HCT116 (cell line): ENCODE measurements at regions not wholly inside any gene's neighbourhood (a gene's known extent, or its start where the extent isn't known, plus 50 kb on each side); places are given as distances from the start of the nearest gene placed in this dataset.

Source experiments
- ATAC-seq: fragments of 200-7000 bp; cut with Tn5 transposase; 2 replicates; pipeline ENCODE4 v1.9.1; 2020; ENCODE audit warnings: mild to moderate bottlenecking, moderate library complexity
- BruUV-seq: library from RNA; stranded (reverse); fragments of 400-500 nt; replicated peaks from 2 replicates; lab custom pipeline; 2021; lab: Mats Ljungman, UMichigan
- CTCF ChIA-PET: fragments of 300-600 bp; sonication (Branson Sonifier 250); formaldehyde crosslinking; loops from one replicate; lab custom pipeline; 2021; ENCODE audit warnings: antibody characterized with exemption; lab: Charles Lee
- POLR2A ChIA-PET: fragments of 300-600, 350-600 bp; sonication (Branson Sonifier 250); formaldehyde crosslinking; loops from one replicate; lab custom pipeline; 2021; ENCODE audit warnings: antibody characterized with exemption; lab: Charles Lee
- RAD21 ChIA-PET, 2 experiments: fragments of 300-600 bp; sonication (Branson Sonifier 250); formaldehyde crosslinking; loops; one replicate each; lab custom pipeline; 2023; ENCODE audit warnings: low total read pairs in 2 of 2; ENCODE audit not compliant: uncharacterized antibody in 2 of 2, unreplicated experiment in 2 of 2, low non-redundant PET in 1 of 2; lab: Charles Lee
- DNase-seq: peaks from one replicate; pipeline ENCODE4 v3.0.0-alpha.2; 2010; ENCODE audit warnings: low read depth, low spot score
- H2AFZ ChIP-seq: fragments of 200-600 bp; shearing (Covaris generic), sonication (generic); 2 replicates; pipeline ENCODE4 v1.6.1; 2017; ENCODE audit warnings: low read depth, mixed run types, mixed read lengths, antibody characterized with exemption, low read length; ENCODE audit not compliant: poor library complexity, severe bottlenecking
- H3K27ac ChIP-seq: 2 replicates; pipeline ENCODE4 v1.5.1; 2012; ENCODE audit warnings: low read depth, low read length
- H3K27me3 ChIP-seq: fragments of 200-600 bp; sonication (generic); 2 replicates; pipeline ENCODE4 v1.6.1; 2016; ENCODE audit warnings: mixed run types, low read length, mixed read lengths; ENCODE audit not compliant: insufficient read depth
- H3K36me3 ChIP-seq, 2 experiments: fragments of 200-500 bp in 1 of 2; fragments of 200-600 bp in 1 of 2; sonication (Bioruptor generic) in 1 of 2; sonication (generic) in 1 of 2; 2 replicates each; pipeline versions ENCODE4 v1.5.1 to v1.6.1; 2014 to 2016; ENCODE audit warnings: low read length in 2 of 2, inconsistent platforms in 1 of 2, mixed read lengths in 1 of 2, mixed run types in 1 of 2; ENCODE audit not compliant: insufficient read depth in 2 of 2, control insufficient read depth in 1 of 2
- H3K4me1 ChIP-seq, 2 experiments: fragments of 200-600 bp in 1 of 2; sonication (generic) in 1 of 2; 2 replicates each; pipeline versions ENCODE4 v1.5.1 to v1.6.1; 2012 to 2017; ENCODE audit warnings: low read length in 2 of 2, inconsistent platforms in 1 of 2, mild to moderate bottlenecking in 1 of 2, mixed read lengths in 1 of 2, mixed run types in 1 of 2, moderate library complexity in 1 of 2; ENCODE audit not compliant: insufficient read depth in 2 of 2, control insufficient read depth in 1 of 2
- H3K4me2 ChIP-seq: fragments of 200-600 bp; sonication (generic); 2 replicates; pipeline ENCODE4 v1.6.1; 2017; ENCODE audit warnings: mixed run types, low read length, mixed read lengths
- H3K4me3 ChIP-seq, 2 experiments: fragments of 200-600 bp in 1 of 2; sonication (generic) in 1 of 2; replicated peaks in 1 of 2; 2 replicates each; pipeline ENCODE4 v1.5.1; 2011 to 2016; ENCODE audit warnings: low read length in 2 of 2, control low read depth in 1 of 2, low read depth in 1 of 2, mild to moderate bottlenecking in 1 of 2, mixed read lengths in 1 of 2, mixed run types in 1 of 2
- H3K79me2 ChIP-seq: fragments of 200-600 bp; sonication (generic); 2 replicates; pipeline ENCODE4 v1.6.1; 2017; ENCODE audit warnings: mild to moderate bottlenecking, mixed run types, low read length, moderate library complexity, mixed read lengths; ENCODE audit not compliant: insufficient read depth
- H3K9ac ChIP-seq: fragments of 200-600 bp; sonication (generic); 2 replicates; pipeline ENCODE4 v1.6.1; 2016; ENCODE audit warnings: low read length, mixed read lengths
- H3K9me2 ChIP-seq: fragments of 200-600 bp; sonication (generic), shearing (Covaris generic); 2 replicates; pipeline ENCODE4 v1.6.1; 2017; ENCODE audit warnings: mixed run types, mild to moderate bottlenecking, moderate library complexity; ENCODE audit not compliant: insufficient read depth
- H3K9me3 ChIP-seq, 2 experiments: fragments of 200-500 bp in 1 of 2; fragments of 200-600 bp in 1 of 2; sonication (Bioruptor generic) in 1 of 2; sonication (generic) in 1 of 2; 2 replicates each; pipeline ENCODE4 v1.6.1; 2014 to 2017; ENCODE audit warnings: low read length in 2 of 2, mixed read lengths in 2 of 2, inconsistent platforms in 1 of 2, low read depth in 1 of 2, mild to moderate bottlenecking in 1 of 2, mixed run types in 1 of 2, moderate library complexity in 1 of 2; ENCODE audit not compliant: control insufficient read depth in 1 of 2, insufficient read depth in 1 of 2
- H4K20me1 ChIP-seq: fragments of 200-600 bp; sonication (generic), shearing (Covaris generic); 2 replicates; pipeline ENCODE4 v1.6.1; 2017; ENCODE audit warnings: mixed run types, mild to moderate bottlenecking, moderate library complexity; ENCODE audit not compliant: insufficient read depth
- FOSL1 ChIP-seq: IDR thresholded peaks from 2 replicates; pipeline ENCODE4 v1.6.1; 2012; ENCODE audit warnings: low read depth
- POLR2AphosphoS5 ChIP-seq: IDR thresholded peaks from 2 replicates; pipeline ENCODE4 v1.6.1; 2011; ENCODE audit warnings: mild to moderate bottlenecking, low read depth, low read length, moderate library complexity
- SIN3A ChIP-seq: IDR thresholded peaks from 2 replicates; pipeline ENCODE4 v1.6.1; 2012; ENCODE audit warnings: low read depth
- YY1 ChIP-seq: IDR thresholded peaks from 2 replicates; pipeline ENCODE4 v1.6.1; 2011; ENCODE audit warnings: low read length, low read depth, moderate library complexity, mild to moderate bottlenecking; ENCODE audit not compliant: insufficient replicate concordance; ENCODE audit errors: extremely low read depth
- ZNF274 ChIP-seq: fragments of 200-500 bp; sonication (Bioruptor generic); IDR thresholded peaks from 2 replicates; pipeline ENCODE4 v1.6.1; 2014; ENCODE audit warnings: mild to moderate bottlenecking, low read depth, low read length, inconsistent platforms
- intact Hi-C: fragments of 100-400 bp; cut with micrococcal nuclease; formaldehyde crosslinking; loops from 2 replicates; pipeline ENCODE4 v1.10.0; 2022

DNA sequence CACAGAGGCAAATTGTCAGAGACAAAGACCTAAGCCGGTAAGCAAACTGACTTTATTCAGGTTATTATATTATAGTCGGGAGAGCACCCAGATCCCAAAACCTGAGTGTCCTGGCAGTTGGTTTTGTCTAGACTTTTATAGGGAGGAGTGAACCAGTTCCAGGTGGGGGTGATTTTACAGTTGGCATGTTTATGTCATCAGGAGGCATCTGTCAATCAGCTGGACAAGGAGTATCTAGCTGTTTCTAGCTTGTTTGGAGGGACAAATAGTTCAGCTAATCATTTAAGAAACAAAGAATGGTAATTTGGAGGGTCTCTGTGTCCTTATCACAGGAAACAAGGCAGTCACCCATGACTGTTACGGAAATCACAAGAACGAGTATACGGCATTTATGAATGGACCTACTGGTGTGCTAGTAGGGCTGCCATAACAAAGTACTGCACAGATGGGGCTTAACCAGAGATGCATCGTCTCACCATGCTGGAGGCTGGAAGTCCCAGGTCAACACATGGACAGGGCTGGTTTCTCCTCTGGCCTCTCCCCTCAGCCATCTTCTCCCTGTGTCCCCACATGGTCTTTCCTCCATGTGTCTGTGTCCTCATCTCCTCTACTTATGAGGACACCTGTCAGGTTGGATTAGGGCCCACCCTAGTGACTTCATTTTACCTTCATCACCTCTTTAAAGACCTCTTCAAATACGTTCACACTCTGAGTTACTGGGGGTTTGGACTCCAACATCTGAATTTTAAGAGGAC lies 122.7 kb downstream of the LY86 start:
- H3K4me3 ChIP-seq, result no peak overlapping the region
- no peaks in the 10 kb centered on the region for H4K20me1 ChIP-seq
- intact Hi-C loops, result no loop called here
- no peak overlapping the region for H3K9ac ChIP-seq
- no peak overlapping the region for H2AFZ ChIP-seq
- TF ChIP-seq SIN3A (no peak), FOSL1 (no peak), YY1 (no peak), POLR2AphosphoS5 (no peak)
- peaks cover 7 to 25% of the 10 kb centered on the region in 2 experiments for H3K4me1 ChIP-seq
- no peaks in the 10 kb centered on the region for H3K27me3 ChIP-seq
- H3K79me2 ChIP-seq, result no peaks in the 10 kb centered on the region
- POLR2A ChIA-PET, result no interaction called here
- no TSS peak for BruUV-seq
- ATAC-seq, result no peak
- H3K4me2 ChIP-seq, result no peak overlapping the region
- no peaks in the 10 kb centered on the region for H3K9me2 ChIP-seq
- no peak for DNase-seq
- no peaks in the 10 kb centered on the region for H3K36me3 ChIP-seq
- CTCF ChIA-PET, result interaction anchor here (1.8 kb wide), 1 partner anchor 15 kb away, joined by 4 read pairs; no protein-coding TSS in a partner anchor
- H3K27ac ChIP-seq, result no peak overlapping the region
- RAD21 ChIA-PET, result no interaction called here
- H3K9me3 ChIP-seq, result no peaks in the 10 kb centered on the region

DNA sequence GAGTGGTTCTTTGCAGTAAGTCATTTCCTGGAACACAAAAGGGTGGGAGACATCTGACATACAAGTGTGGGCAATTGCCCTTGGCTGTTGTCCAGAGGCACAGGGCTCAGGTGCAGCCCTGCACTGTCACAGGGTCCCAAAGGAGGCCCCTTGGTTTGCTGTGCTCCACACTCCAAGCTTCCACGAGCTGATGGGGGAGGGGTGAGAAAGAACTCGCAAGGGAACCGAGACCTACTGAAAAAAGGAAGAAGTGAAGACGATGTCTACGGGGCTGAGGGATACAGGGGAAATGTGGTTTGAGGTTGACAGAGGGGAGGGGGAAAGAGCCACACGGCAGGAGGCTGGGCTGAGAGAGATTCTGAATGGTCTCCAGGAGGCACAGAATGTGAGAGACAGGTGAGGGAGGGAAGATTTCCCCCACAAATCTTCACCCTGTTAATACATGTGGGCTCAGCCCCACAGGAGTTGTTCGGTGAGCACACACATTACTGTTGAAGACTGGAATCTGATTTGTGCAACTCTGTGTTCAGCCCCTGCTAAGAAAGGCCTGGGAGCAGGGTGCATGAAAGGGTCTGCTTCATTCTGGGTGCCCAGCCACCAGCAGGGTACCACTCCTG lies 123.4 kb downstream of the LY86 start:
- no peaks in the 10 kb centered on the region for H4K20me1 ChIP-seq
- no peak for TF ChIP-seq SIN3A
- TF ChIP-seq ZNF274, result no peak
- H3K36me3 ChIP-seq, result no peaks in the 10 kb centered on the region
- no peaks in the 10 kb centered on the region for H3K9me3 ChIP-seq
- ATAC-seq (no peak), DNase-seq (no peak)
- H2AFZ ChIP-seq, result peak overlapping the region; percentile 88
- H3K79me2 ChIP-seq, result no peaks in the 10 kb centered on the region
- H3K9me2 ChIP-seq, result no peaks in the 10 kb centered on the region
- CTCF ChIA-PET, result no interaction called here
- H3K27me3 ChIP-seq, result no peaks in the 10 kb centered on the region
- H3K4me2 ChIP-seq, result peak overlapping the region; percentile 52
- peaks cover 7 to 25% of the 10 kb centered on the region in 2 experiments for H3K4me1 ChIP-seq
- no peak overlapping the region for H3K4me3 ChIP-seq
- H3K27ac ChIP-seq, result no peak overlapping the region
- RAD21 ChIA-PET, result no interaction called here
- intact Hi-C loops, result no loop called here
- BruUV-seq, result no TSS peak
- H3K9ac ChIP-seq, result no peak overlapping the region
- POLR2A ChIA-PET, result no interaction called here
